ENCODE measurements at regions not wholly inside any gene's neighbourhood (a gene's known extent, or its start where the extent isn't known, plus 50 kb on each side); places are given as distances from the start of the nearest gene placed in this dataset.
"Not testable (repeated sequence)": the region's sequence is repeated elsewhere in the genome, so short reads cannot be mapped to it uniquely, and the experiment has no call there.

DNA sequence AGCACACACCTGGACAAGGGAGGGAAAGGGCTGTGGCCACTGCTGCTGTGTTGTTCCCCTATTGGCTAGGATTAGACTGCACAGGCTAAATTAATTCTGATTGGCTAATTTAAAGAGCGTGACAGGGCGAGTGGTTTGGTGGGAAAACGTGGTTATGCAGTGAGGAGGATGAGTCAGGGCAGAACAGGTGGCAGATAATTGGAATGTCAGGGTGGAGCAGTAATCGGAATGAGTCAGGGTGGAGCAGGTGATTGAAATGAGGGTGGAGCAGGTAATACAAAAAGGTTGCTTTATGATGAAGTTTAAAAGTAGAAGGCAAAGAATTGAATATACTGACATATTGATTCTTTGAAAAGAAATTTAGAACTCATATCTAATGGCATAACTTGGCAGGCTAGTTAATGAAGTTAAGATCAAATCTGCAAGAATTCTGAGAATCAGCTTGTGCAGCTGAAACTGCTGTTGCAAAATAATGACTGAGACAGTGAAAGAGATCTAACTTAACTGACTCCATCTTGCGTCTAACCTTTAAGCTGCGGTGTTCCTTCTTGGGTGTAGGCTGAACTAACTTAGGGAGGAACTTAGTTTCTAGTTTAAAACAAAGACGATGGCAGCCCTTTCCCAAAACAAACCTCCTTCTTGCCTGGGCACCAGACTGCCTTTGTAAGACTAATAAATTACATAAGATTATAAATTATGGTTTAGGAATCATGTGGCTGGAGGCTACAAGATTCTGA, 174.3 kb downstream of the UTP18 start:
- no peak for DNase-seq (ENCODE audit: low read depth in 3 of 3, low spot score in 1 of 3)

DNA sequence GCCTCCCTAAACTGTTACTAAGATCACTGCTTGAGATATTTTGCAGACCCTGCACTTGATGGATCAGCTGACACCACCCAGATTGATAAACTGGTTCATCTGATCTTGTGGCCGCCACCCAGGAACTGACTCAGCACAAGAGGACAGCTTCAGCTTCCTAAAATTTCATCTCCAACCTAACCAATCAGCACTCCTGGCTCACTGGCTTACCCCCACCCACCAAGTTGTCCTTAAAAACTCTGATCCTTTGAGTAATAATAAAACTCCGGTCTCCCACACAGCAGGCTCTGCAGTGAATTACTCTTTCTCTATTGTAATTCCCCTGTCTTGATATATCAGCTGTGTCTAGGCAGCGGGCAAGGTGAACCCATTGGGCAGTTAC, 174.8 kb downstream of the UTP18 start:
- no peak for DNase-seq (ENCODE audit: low read depth in 3 of 3, low spot score in 1 of 3)

DNA sequence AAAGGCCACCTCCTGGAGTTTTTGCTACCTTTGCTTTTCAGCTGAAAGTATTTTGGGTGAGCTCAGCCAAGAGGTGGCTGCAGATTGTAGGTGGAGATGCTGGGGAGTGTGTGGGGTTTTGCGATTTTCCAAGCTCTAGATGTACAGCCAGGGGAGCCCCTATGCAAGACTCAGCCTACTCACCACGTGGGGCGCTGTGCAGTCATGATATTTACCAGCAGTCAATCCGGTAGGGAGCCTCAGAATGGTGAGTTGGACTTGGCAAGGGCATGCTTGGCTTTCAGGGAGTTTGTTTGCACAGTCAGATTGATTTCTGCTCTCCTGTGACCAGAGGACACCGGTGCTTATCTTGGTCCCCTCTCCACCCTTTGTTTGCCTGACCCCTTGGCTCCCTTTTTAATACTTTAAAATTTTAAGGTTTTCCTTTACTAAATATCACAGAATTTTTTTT, 175.3 kb downstream of the UTP18 start:
- no peak for DNase-seq (ENCODE audit: low read depth in 3 of 3, low spot score in 1 of 3)

DNA sequence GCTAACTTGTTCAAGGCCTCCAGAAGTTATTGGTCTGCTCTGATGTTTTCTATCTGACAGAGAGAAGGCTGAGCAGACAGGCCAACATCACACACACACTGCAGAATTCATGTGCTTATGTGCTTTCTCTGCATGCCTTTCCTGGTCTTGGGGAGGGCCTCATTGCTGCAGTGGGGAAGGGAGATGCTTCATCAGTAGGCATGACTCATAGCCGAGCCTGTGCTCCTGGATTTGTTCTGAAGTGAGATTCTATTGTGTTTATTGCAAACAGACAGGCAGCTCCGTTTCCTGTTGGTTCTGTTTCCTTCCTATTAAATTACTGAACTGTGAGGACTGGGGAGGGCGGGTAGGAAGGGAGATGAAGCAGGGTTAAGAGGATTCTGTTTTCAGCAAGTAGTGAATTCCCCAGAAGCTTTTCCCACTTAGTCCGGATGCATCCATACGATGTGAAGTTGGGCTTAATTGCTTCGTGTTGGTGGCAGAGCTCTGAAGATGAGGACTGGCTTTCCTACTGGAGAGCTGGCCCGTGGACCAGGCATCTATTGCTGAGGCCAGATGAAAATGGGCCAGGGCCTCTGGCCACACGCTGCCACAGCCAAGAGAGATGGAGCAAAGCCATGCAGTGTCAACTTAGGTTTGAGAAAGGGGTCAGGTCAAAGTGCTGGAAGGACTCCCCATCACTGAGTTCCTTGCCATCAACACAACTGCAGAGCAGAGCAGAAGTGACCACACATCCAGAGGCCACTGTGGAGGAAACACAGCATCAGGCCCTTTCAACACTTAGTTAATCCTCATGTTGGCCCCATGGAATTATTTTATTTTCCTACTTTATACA, 179.3 kb downstream of the UTP18 start:
- no peak for DNase-seq (ENCODE audit: low read depth in 3 of 3, low spot score in 1 of 3)

DNA sequence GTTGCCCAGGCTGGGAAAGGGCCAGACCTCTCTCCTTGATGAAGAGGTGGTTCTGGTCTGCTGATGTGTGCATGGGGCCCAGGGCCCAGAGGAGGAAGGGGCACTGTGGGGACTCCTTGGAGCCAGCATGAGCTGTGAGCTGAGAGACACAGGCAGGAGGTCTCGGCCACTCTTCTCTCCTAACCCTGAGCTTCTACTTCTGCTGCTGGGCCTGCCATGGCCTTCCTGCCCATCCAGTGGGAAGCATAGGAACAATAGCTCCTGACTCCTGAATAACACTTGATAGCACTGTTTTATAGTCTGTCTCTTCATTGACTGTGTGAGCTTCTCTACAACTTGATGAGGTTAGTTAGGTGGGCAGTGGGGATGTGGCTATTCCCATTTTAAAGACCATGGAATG, 181.1 kb downstream of the UTP18 start:
- DNase-seq (ENCODE audit: low read depth in 3 of 3, low spot score in 1 of 3), result no peak

DNA sequence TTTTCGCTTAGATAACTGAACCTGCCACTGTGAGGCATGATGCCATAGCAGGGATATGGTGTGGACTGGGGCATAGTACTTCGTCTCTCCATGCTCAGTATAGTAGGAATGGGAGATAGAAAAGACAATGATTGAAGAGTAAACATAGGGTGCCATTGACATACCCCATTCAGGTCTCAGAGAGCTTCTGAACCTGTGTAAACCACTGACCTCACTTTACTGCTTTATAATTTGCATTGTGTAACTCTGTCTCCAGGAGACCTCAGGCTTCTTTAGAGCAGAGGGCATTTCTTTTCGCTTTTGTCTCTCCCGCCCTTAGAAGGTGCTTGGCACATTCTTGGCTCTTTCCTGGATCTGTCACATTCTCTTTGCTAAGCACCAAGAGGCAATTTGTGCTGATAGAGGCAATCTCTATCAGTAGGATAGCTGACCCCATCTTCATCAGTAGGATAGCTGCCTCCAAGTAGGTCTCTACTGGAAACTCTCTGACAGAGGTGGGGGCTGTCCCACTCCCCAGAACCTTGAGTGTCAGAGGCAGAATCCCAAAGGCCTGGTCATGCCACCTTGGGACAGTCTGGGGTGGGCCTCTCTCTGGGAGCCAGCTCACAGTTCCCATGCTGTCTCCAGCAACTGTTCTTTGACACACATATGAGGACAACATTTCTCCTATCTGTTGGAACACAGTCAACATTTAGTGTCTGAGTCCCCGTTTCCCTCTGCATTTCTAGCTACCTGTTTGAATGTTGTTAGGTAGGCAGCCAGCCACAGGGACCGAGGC, 181.9 kb downstream of the UTP18 start:
- no peak for DNase-seq (ENCODE audit: low read depth in 3 of 3, low spot score in 1 of 3)

DNA sequence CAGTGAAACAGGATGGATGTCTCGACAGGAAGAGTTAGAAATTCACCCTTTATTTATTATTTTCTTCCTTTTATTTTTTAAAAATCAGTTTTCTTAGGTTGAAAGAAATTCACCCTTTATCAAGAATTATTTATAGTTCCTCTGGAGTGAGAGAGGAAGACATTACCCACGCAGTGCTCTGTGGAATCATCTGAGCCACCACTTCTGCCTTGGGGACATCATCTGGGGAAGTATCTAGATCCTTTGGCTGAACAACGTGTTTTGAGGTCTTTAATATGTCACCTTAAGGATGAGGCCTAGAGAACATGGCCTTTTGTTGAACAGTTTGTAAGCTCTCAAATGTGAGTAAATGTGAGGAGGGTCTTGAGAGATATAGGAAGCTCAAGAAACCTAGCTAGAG, 183.3 kb downstream of the UTP18 start:
- DNase-seq (ENCODE audit: low read depth in 3 of 3, low spot score in 1 of 3), result no peak

DNA sequence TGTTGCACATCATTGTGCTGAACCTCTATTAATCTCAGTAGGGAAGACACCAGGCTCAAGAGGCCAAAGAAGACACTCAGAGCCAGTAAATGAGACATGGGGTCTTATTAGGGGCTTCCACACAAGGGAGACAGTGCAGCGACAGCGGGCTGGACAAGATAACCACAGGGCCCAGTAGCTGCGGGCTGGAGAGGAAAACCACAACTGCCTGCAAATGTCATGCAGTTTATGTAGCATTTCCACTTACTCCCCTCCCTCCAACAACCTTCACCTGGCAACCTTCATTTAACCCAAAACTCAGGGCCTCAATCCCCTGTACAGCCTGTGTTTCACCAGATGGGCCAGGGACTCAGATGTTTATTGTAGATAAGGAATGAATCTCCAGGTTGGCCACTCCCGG, 185.6 kb downstream of the UTP18 start:
- no peak for DNase-seq (ENCODE audit: low read depth in 3 of 3, low spot score in 1 of 3)

DNA sequence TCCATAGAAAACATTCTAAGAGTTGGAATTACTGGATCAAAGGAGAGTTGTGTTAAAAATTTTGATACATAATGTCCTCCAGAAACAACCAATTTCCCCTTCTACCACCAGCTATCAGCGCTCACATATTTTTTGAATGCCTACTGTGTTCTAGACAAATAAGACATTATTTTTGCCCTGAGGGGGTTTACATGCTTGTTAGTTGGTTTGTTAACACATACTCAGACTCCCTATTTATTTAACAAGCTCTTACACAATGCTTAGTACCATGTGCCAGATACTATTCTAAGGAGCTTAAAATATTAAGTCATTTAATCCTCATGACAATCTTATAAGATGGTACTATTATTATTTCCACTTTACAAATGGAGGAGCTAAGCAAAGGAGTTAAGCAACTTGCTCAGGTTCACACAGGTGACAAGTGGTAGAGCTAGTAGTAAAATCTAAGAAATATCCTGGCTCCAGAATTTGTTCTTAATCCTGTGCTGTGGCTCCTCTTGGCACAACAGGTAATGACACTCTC, 194.2 kb downstream of the UTP18 start:
- no peak for DNase-seq (ENCODE audit: low read depth in 3 of 3, low spot score in 1 of 3)

DNA sequence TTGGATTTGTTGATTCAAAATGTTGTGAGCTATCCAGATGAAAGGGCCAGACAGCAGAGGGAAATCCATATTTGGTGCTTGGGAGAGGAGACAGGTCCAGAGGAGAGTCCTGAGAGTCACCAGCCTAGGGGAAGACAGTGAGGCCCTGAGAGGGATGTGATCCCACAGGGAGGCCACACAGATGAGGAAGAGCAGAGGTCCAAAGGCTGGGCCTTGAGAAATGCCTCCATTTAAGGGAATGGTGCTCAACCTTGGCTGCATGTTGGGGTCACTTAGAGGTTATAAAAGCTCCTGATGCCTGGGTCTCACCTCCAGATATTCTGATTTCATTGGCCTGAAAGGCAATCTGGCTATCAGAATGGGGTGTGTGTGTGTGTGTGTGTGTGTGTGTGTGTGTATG, 194.9 kb downstream of the UTP18 start:
- no peak for DNase-seq (ENCODE audit: low read depth in 3 of 3, low spot score in 1 of 3)

DNA sequence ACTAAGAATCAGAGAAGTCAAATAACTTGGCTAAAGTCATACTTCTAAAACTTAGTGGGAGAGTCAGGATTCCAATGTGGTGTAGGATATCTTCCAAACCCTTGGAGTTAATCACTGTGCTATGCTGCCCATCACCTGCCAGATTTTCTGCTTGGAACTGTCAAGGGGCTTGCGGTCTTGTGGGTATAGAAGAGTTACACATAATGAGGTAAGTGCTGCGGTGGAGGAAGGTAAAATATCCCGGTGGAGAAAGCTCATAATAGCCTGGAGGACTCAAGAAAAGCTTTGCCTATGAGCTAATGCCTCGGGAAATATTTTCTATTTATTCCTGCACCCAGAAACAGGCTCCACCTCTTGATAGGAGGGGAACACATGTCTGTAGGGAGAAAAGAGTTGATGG, 195.6 kb downstream of the UTP18 start:
- DNase-seq (ENCODE audit: low read depth in 3 of 3, low spot score in 1 of 3), result no peak

DNA sequence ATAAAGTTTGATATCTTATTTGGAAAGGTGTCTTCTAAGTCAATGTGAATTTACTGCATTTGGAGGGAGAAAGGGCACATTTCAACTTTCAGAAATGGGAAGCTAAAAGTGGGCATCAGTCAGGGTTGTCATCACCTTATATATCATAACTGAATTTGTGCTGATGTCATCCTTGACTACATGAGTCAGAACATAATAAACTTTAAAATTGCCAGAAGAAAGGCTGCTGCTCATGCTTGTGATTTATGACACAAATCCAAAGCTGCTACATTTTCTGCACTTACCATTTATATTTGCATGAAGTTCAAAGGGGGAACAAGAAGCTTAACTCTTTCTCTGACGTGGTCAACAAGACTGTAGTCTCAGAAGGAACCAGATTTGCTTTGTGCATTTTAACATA, 196.6 kb downstream of the UTP18 start:
- DNase-seq (ENCODE audit: low read depth in 3 of 3, low spot score in 1 of 3), result no peak

DNA sequence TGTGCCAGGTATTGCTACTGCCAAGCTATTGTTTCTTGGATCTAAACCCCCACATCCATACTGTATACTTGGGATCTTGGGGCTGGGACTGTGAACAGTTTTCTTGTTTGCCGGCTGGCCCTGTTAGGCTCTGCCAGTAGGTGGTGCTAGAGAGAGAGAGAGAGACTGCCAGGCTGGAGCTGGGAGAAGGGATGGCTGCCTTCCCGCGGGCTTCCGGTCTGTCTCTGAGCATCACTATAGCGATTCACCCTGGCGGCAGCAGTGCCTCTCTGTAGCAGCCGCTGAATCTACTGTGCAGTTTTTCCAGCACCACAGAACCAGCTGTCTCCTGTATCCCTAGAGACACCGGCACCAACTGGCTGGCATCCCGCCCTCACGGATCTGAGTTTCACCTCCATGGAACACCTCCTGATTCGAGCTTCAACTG, 201.2 kb downstream of the UTP18 start:
- peak in 1 of 3 donors; percentile 6 for DNase-seq (ENCODE audit: low read depth in 3 of 3, low spot score in 1 of 3)

DNA sequence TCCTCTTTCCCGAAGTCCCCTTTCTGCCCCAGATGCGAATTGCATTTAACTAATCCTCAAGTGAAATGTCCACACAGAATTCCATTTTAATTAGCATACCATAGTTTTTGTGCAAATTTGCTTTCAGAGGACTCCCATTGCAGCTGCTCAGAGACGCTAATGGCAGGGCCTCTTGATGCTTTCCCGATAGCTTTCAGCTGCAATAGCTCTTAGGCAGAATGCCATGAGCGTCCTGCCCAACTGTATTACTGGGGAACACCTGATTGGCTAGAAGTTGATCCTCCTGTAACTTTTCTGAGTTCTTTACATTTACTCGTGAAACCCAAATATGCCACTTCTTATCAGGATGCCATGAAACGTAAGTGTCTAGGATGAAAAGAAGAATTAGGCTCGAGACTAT, 203.0 kb downstream of the UTP18 start:
- no peak for DNase-seq (ENCODE audit: low read depth in 3 of 3, low spot score in 1 of 3)

DNA sequence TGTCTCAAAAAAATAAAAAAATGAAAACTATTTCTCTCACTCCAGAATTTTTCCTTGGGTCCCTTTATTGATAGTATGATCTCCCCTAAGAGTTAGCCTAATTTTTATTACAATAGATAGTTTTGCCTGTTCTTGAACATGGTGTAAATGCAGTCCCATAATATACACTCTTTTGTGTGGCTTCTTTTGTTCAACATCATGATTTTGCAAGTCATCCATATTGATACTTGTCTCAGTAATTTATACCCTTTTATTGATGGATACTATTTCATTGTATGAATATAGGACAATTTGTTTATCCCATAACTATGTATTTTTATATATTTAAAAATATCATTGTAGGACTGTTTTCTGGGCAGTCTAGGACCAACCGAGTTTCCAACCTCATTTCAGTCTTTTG, 207.0 kb downstream of the UTP18 start:
- DNase-seq (ENCODE audit: low read depth in 3 of 3, low spot score in 1 of 3), result no peak

DNA sequence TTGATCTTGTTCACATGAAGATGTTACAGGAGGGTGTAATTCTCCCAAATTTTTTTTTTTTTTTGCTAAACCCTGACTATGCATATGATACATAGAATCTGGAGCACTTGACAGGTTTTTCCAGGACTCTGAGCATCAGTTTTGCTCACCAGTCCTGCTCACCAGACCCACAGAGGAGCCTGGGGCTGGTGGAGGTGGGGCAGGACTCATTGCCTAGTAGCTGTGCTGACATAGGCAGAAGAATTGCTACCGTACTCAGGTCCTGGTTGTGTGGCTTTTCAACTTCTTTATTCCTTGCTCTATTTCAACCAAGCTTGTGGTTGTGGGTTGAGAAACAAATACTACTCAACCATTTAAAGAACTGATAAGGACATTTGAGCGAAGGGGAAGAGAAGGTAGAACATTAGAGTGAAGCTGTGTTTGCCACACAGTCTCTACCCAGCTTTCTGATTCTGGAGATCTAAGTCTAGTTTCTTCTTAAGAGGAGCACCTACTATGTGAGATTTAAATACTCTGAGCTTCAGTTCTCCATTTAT, 212.4 kb downstream of the UTP18 start:
- no peak for DNase-seq (ENCODE audit: low read depth in 3 of 3, low spot score in 1 of 3)

DNA sequence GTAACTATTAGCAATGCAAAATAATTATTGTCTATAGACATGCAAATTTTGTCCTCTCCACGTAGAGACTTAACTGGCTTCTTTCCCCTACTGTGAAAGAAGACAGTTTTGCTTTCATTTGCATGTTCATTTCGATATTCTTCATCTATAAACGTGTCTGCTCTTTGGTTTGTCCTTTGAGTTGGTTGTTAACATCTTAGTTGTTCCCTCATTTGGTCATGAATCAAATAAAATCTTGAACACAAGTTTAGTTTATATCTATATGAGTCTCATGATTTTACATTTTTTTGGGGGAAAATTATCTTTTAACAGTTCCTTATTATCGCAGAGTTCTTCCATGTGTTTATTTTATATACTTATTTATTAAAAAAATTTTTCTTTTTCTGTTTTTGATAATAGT, 214.4 kb downstream of the UTP18 start:
- DNase-seq (ENCODE audit: low read depth in 3 of 3, low spot score in 1 of 3), result no peak

DNA sequence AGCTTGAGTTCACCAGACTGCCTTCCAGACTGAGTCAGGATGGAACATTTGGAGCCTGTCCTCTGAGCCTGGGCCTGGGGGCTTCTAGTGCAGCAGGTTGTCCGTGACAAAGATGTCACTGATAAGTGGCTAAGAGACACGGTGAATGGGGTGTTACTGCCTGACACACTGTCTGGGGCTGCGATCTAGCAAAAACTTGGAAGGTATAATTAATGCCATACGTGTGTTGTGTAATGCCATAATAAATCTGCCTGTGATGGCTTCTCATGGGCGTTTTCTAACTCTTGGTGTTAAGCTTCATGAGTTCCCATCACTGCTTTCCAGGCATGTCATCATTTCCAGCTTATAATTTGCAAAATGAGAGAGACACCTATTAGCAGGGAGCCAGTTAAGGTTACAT, 215.4 kb downstream of the UTP18 start:
- DNase-seq (ENCODE audit: low read depth in 3 of 3, low spot score in 1 of 3), result no peak

DNA sequence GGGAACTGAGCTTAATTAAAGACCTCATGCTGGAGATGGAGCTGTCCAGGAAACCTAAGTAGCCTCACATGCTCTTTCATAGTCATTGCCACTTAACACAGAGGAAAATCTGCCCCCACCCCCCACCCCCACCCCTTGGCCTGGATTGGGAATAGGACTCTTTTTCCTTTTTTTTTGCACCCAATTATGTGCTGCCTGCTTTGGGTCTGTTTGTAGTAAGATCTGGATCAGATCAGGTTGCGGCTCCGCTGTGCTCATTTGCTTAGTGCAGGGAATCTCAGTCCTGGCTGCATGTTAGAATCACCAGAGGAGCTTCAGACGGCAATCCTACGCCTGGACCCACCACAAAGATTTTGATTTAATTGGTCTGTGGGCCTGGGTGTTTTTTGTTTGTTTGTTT, 219.0 kb downstream of the UTP18 start:
- DNase-seq (ENCODE audit: low read depth in 3 of 3, low spot score in 1 of 3), result no peak

DNA sequence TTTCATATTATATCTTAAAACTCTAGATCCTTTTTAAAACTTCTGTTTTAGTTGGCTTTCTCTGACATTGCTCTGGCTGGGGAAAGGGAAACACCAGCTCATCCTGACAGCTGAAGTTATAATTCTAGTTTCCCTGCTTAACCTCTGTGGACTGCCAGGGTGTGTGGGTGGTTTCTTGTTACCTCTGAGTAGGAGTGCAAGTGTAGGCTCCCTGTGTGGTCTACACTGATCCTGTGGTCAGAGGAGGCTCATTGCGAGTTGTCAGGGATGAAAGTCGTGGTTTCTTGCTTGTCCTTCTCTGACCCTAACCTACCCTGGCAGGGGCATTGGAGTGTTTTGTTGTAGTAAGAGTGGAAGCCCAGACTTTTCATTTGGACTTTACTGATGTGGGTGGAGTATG, 221.0 kb downstream of the UTP18 start:
- no peak for DNase-seq (ENCODE audit: low read depth in 3 of 3, low spot score in 1 of 3)

DNA sequence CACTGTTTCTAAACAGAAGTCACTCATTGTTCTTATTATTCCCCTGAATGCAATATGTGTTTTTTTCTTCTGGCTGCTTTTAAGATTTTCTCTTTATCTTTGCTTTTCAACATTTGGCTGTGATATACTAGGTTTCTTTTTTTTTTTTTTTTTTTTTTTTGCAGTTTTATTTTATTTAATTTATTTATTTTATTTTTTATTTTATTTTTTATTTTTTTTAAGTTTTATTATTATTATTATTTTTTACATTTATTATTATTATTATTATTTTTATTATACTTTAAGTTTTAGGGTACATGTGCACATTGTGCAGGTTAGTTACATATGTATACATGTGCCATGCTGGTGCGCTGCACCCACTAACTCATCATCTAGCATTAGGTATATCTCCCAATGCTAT, 221.9 kb downstream of the UTP18 start:
- not testable (repeated sequence) for DNase-seq (ENCODE audit: low read depth in 3 of 3, low spot score in 1 of 3)

Data from stimulated activated CD4-positive, alpha-beta T cell treated with anti-CD3 and anti-CD28 coated beads, TNF-alpha, amount 100 ng/mL, for 1 hour (primary cell).